IMR-90 (cell line): ENCODE measurements at regions not wholly inside any gene's neighbourhood (a gene's known extent, or its start where the extent isn't known, plus 50 kb on each side); places are given as distances from the start of the nearest gene placed in this dataset.

Experiments used
- ATAC-seq: fragments of 200-7000 bp; cut with Tn5 transposase; 2 replicates; pipeline ENCODE4 v1.9.1; 2020; ENCODE audit warnings: low read depth, mild to moderate bottlenecking, moderate library complexity
- BruUV-seq: library from RNA; stranded (reverse); fragments of 400-500 nt; replicated peaks from 2 replicates; lab custom pipeline; 2021; lab: Mats Ljungman, UMichigan
- CTCF ChIA-PET: fragments of 300-600 bp; formaldehyde crosslinking; extraction: SDS; loops from one replicate; lab custom pipeline; 2021; ENCODE audit warnings: antibody characterized with exemption; lab: Yijun Ruan, JAX
- POLR2A ChIA-PET: fragments of 300-600 bp; sonication (Branson Sonifier 250); formaldehyde crosslinking; loops from one replicate; lab custom pipeline; 2022; ENCODE audit warnings: antibody characterized with exemption; ENCODE audit not compliant: unreplicated experiment; lab: Charles Lee
- DNase-seq: peaks from one replicate; pipeline ENCODE4 v3.0.0; 2013
- H2AFZ ChIP-seq: replicated peaks from 2 replicates; pipeline ENCODE3; 2013; ENCODE audit warnings: low read length, mild to moderate bottlenecking; ENCODE audit not compliant: poor library complexity
- H2AK5ac ChIP-seq: 2 replicates; pipeline ENCODE4 v1.6.1; 2013; ENCODE audit warnings: low read depth, low read length, inconsistent platforms
- H2AK9ac ChIP-seq: replicated peaks from 2 replicates; pipeline ENCODE3; 2013; ENCODE audit warnings: mild to moderate bottlenecking, low read depth, low read length, moderate library complexity; ENCODE audit not compliant: poor library complexity
- H2BK120ac ChIP-seq: 2 replicates; pipeline ENCODE4 v1.6.1; 2013; ENCODE audit warnings: low read depth, low read length, inconsistent platforms
- H2BK15ac ChIP-seq: 3 replicates; pipeline ENCODE4 v1.6.1; 2013; ENCODE audit warnings: low read depth, low read length, inconsistent platforms
- H2BK20ac ChIP-seq: 2 replicates; pipeline ENCODE4 v1.6.1; 2013; ENCODE audit warnings: low read depth, mild to moderate bottlenecking, inconsistent platforms, low read length, moderate library complexity
- H2BK5ac ChIP-seq: 2 replicates; pipeline ENCODE4 v1.6.1; 2013; ENCODE audit warnings: mild to moderate bottlenecking, low read depth, low read length, inconsistent platforms; ENCODE audit not compliant: poor library complexity, severe bottlenecking
- H3K14ac ChIP-seq: replicated peaks from 2 replicates; pipeline ENCODE4 v1.6.1; 2013; ENCODE audit warnings: low read depth, low read length, inconsistent platforms
- H3K18ac ChIP-seq: 2 replicates; pipeline ENCODE4 v1.6.1; 2013; ENCODE audit warnings: low read depth, low read length, control low read depth
- H3K23ac ChIP-seq: 2 replicates; pipeline ENCODE4 v1.6.1; 2013; ENCODE audit warnings: low read depth, low read length, inconsistent platforms
- H3K27ac ChIP-seq: 2 replicates; pipeline ENCODE4 v1.5.1; 2013; ENCODE audit warnings: mild to moderate bottlenecking, control low read depth, low read length; ENCODE audit not compliant: insufficient read depth
- H3K27me3 ChIP-seq: 2 replicates; pipeline ENCODE4 v1.6.1; 2013; ENCODE audit warnings: low read length; ENCODE audit not compliant: control insufficient read depth, insufficient read depth
- H3K36me3 ChIP-seq: 2 replicates; pipeline ENCODE4 v1.6.1; 2013; ENCODE audit warnings: low read length, mixed read lengths; ENCODE audit not compliant: control insufficient read depth, insufficient read depth
- H3K4ac ChIP-seq: 2 replicates; pipeline ENCODE4 v1.6.1; 2013; ENCODE audit warnings: low read depth, low read length, inconsistent platforms
- H3K4me1 ChIP-seq: 2 replicates; pipeline ENCODE4 v1.6.1; 2013; ENCODE audit warnings: low read length, mixed read lengths; ENCODE audit not compliant: control insufficient read depth, insufficient read depth
- H3K4me2 ChIP-seq: 2 replicates; pipeline ENCODE4 v1.6.1; 2013; ENCODE audit warnings: low read depth, mild to moderate bottlenecking, control low read depth, low read length, moderate library complexity
- H3K4me3 ChIP-seq: 2 replicates; pipeline ENCODE4 v1.5.1; 2013; ENCODE audit warnings: low read depth, mild to moderate bottlenecking, control low read depth, low read length, moderate library complexity; ENCODE audit not compliant: insufficient read depth
- H3K56ac ChIP-seq: 2 replicates; pipeline ENCODE4 v1.6.1; 2013; ENCODE audit warnings: low read length, inconsistent platforms; ENCODE audit not compliant: insufficient read depth; ENCODE audit errors: extremely low read depth
- H3K79me1 ChIP-seq, 2 experiments: 2 replicates each; pipeline ENCODE4 v1.6.1; 2013; ENCODE audit warnings: low read length in 2 of 2, inconsistent platforms in 1 of 2, low read depth in 1 of 2
- H3K9ac ChIP-seq: 2 replicates; pipeline ENCODE4 v1.6.1; 2013; ENCODE audit warnings: low read depth, low read length, control low read depth
- H3K9me1 ChIP-seq: 2 replicates; pipeline ENCODE4 v1.6.1; 2013; ENCODE audit warnings: low read length, inconsistent platforms; ENCODE audit not compliant: insufficient read depth
- H3K9me3 ChIP-seq: 2 replicates; pipeline ENCODE4 v1.6.1; 2013; ENCODE audit warnings: low read length; ENCODE audit not compliant: control insufficient read depth, insufficient read depth
- H4K20me1 ChIP-seq: 2 replicates; pipeline ENCODE4 v1.6.1; 2013; ENCODE audit warnings: low read length, inconsistent platforms; ENCODE audit not compliant: insufficient read depth
- H4K5ac ChIP-seq: 2 replicates; pipeline ENCODE4 v1.6.1; 2013; ENCODE audit warnings: mild to moderate bottlenecking, low read depth, low read length, control low read depth
- H4K8ac ChIP-seq, 2 experiments: 2 replicates each; pipeline ENCODE4 v1.6.1; 2013; ENCODE audit warnings: low read depth in 2 of 2, low read length in 2 of 2, control low read depth in 1 of 2, inconsistent platforms in 1 of 2
- H4K91ac ChIP-seq: 2 replicates; pipeline ENCODE4 v1.6.1; 2013; ENCODE audit warnings: low read depth, low read length, inconsistent platforms; ENCODE audit not compliant: insufficient read depth
- BHLHE40 ChIP-seq: fragments of 150-350 bp; IDR thresholded peaks from 2 replicates; pipeline ENCODE4 v1.6.1; 2016; ENCODE audit warnings: mild to moderate bottlenecking, low read depth, low read length
- ELK1 ChIP-seq: fragments of 150-350 bp; IDR thresholded peaks from 2 replicates; pipeline ENCODE4 v1.6.1; 2016; ENCODE audit warnings: low read depth, mild to moderate bottlenecking, low read length, moderate library complexity, borderline replicate concordance
- MXI1 ChIP-seq: IDR thresholded peaks from 2 replicates; pipeline ENCODE4 v1.6.1; 2012; ENCODE audit warnings: low read depth, mild to moderate bottlenecking, low read length, moderate library complexity, borderline replicate concordance
- POLR2A ChIP-seq: IDR thresholded peaks from 2 replicates; pipeline ENCODE4 v1.6.1; 2012; ENCODE audit warnings: mild to moderate bottlenecking, low read depth, low read length
- RCOR1 ChIP-seq: IDR thresholded peaks from 2 replicates; pipeline ENCODE4 v1.6.1; 2012; ENCODE audit warnings: mild to moderate bottlenecking, low read length, improper control_type of control experiment; ENCODE audit not compliant: insufficient replicate concordance
- dilution Hi-C: fragments of 300-500 bp; cut with HindIII; formaldehyde crosslinking; loops from one replicate; pipeline ENCODE4 v1.14.3; 2018; ENCODE audit warnings: low sequenced_read_pairs; ENCODE audit not compliant: unreplicated experiment
- in situ Hi-C: fragments of 300-500 bp; cut with MboI; formaldehyde crosslinking; loops from 3 replicates; pipeline ENCODE4 v1.14.3; 2019; ENCODE audit warnings: low sequenced_read_pairs, inconsistent platforms, mixed read lengths
- intact Hi-C: fragments of 100-400 bp; cut with micrococcal nuclease; formaldehyde crosslinking; loops from 2 replicates; pipeline ENCODE4 v1.10.0; 2022
- TF ChIP-seq, protein P1 (sequence below): conservative IDR thresholded peaks from 2 replicates; pipeline ENCODE4 v1.5.1; 2012; ENCODE audit warnings: mild to moderate bottlenecking, low read depth, low read length, improper control_type of control experiment

DNA sequence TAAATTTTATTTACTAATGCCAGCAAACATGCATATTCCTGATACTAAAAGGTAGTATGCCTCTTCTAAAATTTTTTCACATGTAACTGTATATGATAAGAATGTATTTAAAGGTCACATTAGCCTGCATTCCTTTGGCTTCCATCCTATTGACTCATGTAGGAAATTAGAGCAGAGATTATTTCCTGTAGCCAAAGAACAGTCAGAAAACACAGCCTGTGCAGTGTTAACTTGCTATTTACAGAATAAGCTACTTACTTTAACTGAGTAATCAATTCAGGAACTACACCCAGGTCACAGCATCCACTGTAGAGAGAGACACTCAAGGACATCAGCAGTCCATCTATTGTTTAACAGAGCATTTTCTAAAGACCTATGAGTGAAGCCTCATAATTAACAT lies 154.5 kb upstream of the ADGRL4 start:
- ATAC-seq = peak; percentile 97
- peak overlapping the region; percentile 56 for H2BK5ac ChIP-seq
- H4K8ac ChIP-seq = peak overlapping the region in 1 of 2 experiments; percentile 26; a peak in 2 of 4 replicates
- no peak overlapping the region for H2AK9ac ChIP-seq
- dilution Hi-C loops = no loop called here
- no peak overlapping the region for H3K56ac ChIP-seq
- no peak overlapping the region; the same call in 1 of the 2 replicates for H3K4me2 ChIP-seq
- H2BK120ac ChIP-seq = peak overlapping the region; percentile 96
- in situ Hi-C loops = no loop called here
- ChIA-PET CTCF (interaction anchor here (1.2 kb wide), 1 partner anchor 14 kb away, joined by 4 read pairs; no protein-coding TSS in a partner anchor), POLR2A (no interaction called here)
- no peak overlapping the region for H3K9ac ChIP-seq
- 0 out of 3 replicates have a peak overlapping the region, but pooled peaks have one; percentile 16 for H2BK15ac ChIP-seq
- no TSS peak for BruUV-seq
- no peak overlapping the region for H3K14ac ChIP-seq
- no peak overlapping the region for H3K4me3 ChIP-seq
- H3K9me3 ChIP-seq = no peaks in the 10 kb centered on the region
- H4K20me1 ChIP-seq = no peaks in the 10 kb centered on the region
- H2AK5ac ChIP-seq = peak overlapping the region; percentile 2; the same call in 1 of the 2 replicates
- peaks cover 4% of the 10 kb centered on the region; the same call in 1 of the 2 replicates for H3K4me1 ChIP-seq
- H4K5ac ChIP-seq = no peak overlapping the region
- intact Hi-C loops = no loop called here
- H3K27ac ChIP-seq = no peak overlapping the region
- peak overlapping the region; percentile 52; the same call in 1 of the 2 replicates for H3K4ac ChIP-seq
- H4K91ac ChIP-seq = peak overlapping the region; percentile 48; the same call in 1 of the 2 replicates
- H3K23ac ChIP-seq = no peak overlapping the region
- TF ChIP-seq BHLHE40 = no peak
- TF ChIP-seq RCOR1 = no peak
- no peak for TF ChIP-seq POLR2A
- no peak for TF ChIP-seq MXI1
- TF ChIP-seq, protein P1, sequence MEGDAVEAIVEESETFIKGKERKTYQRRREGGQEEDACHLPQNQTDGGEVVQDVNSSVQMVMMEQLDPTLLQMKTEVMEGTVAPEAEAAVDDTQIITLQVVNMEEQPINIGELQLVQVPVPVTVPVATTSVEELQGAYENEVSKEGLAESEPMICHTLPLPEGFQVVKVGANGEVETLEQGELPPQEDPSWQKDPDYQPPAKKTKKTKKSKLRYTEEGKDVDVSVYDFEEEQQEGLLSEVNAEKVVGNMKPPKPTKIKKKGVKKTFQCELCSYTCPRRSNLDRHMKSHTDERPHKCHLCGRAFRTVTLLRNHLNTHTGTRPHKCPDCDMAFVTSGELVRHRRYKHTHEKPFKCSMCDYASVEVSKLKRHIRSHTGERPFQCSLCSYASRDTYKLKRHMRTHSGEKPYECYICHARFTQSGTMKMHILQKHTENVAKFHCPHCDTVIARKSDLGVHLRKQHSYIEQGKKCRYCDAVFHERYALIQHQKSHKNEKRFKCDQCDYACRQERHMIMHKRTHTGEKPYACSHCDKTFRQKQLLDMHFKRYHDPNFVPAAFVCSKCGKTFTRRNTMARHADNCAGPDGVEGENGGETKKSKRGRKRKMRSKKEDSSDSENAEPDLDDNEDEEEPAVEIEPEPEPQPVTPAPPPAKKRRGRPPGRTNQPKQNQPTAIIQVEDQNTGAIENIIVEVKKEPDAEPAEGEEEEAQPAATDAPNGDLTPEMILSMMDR = no peak
- TF ChIP-seq ELK1 = no peak
- no peak overlapping the region; the same call in 1 of the 2 replicates for H3K18ac ChIP-seq
- peak overlapping the region; percentile 85 for H2BK20ac ChIP-seq
- peak; percentile 79 for DNase-seq
- H3K79me1 ChIP-seq = no peaks in the 10 kb centered on the region; a peak in 1 of 4 replicates
- H3K27me3 ChIP-seq = no peaks in the 10 kb centered on the region
- H3K36me3 ChIP-seq = no peaks in the 10 kb centered on the region
- no peak overlapping the region for H2AFZ ChIP-seq
- peaks cover 4% of the 10 kb centered on the region; the same call in 1 of the 2 replicates for H3K9me1 ChIP-seq
